H1 (cell line): ENCODE measurements at regions not wholly inside any gene's neighbourhood (a gene's known extent, or its start where the extent isn't known, plus 50 kb on each side); places are given as distances from the start of the nearest gene placed in this dataset.

Source experiments
- CTCF ChIA-PET: fragments of 300-600 bp; sonication (Branson Sonifier 250); formaldehyde crosslinking; loops from one replicate; lab custom pipeline; 2021; ENCODE audit not compliant: partially characterized antibody; lab: Charles Lee
- POLR2A ChIA-PET: fragments of 300-600 bp; sonication (Branson Sonifier 250); formaldehyde crosslinking; loops from one replicate; lab custom pipeline; 2021; ENCODE audit warnings: inconsistent platforms; ENCODE audit not compliant: partially characterized antibody; lab: Charles Lee
- DNase-seq, 2 experiments: peaks; one replicate each; pipeline versions ENCODE4 v3.0.0 to v3.0.0-alpha.2; 2010 to 2022; ENCODE audit warnings: low spot score in 2 of 2, low read depth in 1 of 2, mixed read lengths in 1 of 2
- FAIRE-seq: peaks from 2 replicates; lab custom pipeline; 2011; peaks lifted over from hg19 to GRCh38; lab: Jason Lieb, UNC
- H2AFZ ChIP-seq: 2 replicates; pipeline ENCODE4 v1.8.1; 2012; ENCODE audit warnings: low read length, inconsistent platforms
- H2AK5ac ChIP-seq: 2 replicates; pipeline ENCODE4 v1.6.1; 2013; ENCODE audit warnings: low read depth, low read length
- H2BK120ac ChIP-seq: replicated peaks from 2 replicates; pipeline ENCODE3; 2013; ENCODE audit warnings: low read depth, low read length, inconsistent platforms
- H2BK12ac ChIP-seq: 2 replicates; pipeline ENCODE4 v1.6.1; 2013; ENCODE audit warnings: low read depth, low read length
- H2BK15ac ChIP-seq: 2 replicates; pipeline ENCODE4 v1.6.1; 2013; ENCODE audit warnings: low read length
- H2BK20ac ChIP-seq: 2 replicates; pipeline ENCODE4 v1.6.1; 2013; ENCODE audit warnings: low read length
- H2BK5ac ChIP-seq: 2 replicates; pipeline ENCODE4 v1.6.1; 2013; ENCODE audit warnings: low read depth, low read length
- H3K14ac ChIP-seq: 2 replicates; pipeline ENCODE4 v1.6.1; 2013; ENCODE audit warnings: inconsistent platforms; ENCODE audit not compliant: insufficient read length
- H3K18ac ChIP-seq: 2 replicates; pipeline ENCODE4 v1.6.1; 2013; ENCODE audit warnings: low read length; ENCODE audit errors: extremely low read depth
- H3K23ac ChIP-seq: 2 replicates; pipeline ENCODE4 v1.6.1; 2013; ENCODE audit warnings: inconsistent platforms; ENCODE audit not compliant: insufficient read length
- H3K23me2 ChIP-seq: 2 replicates; pipeline ENCODE4 v1.6.1; 2013; ENCODE audit warnings: low read depth, low read length
- H3K27ac ChIP-seq: 2 replicates; pipeline ENCODE4 v1.6.1; 2011; ENCODE audit warnings: low read depth, low read length, inconsistent platforms
- H3K27me3 ChIP-seq, 4 experiments: replicated peaks in 1 of 4; 1 replicate in 1 of 4; 2 replicates in 3 of 4; pipeline versions ENCODE4 v1.6.1 to v1.8.1; 2011 to 2013; ENCODE audit warnings: low read length in 3 of 4, mild to moderate bottlenecking in 3 of 4, inconsistent platforms in 2 of 4, mixed read lengths in 2 of 4, moderate library complexity in 1 of 4; ENCODE audit not compliant: control insufficient read depth in 3 of 4, insufficient read depth in 3 of 4; ENCODE audit errors: extremely low read depth in 1 of 4
- H3K36me3 ChIP-seq, 4 experiments: 2 replicates each; pipeline versions ENCODE4 v1.6.1 to v1.8.1; 2011 to 2013; ENCODE audit warnings: mild to moderate bottlenecking in 4 of 4, low read length in 3 of 4, moderate library complexity in 2 of 4, control low read depth in 1 of 4, inconsistent platforms in 1 of 4; ENCODE audit not compliant: insufficient read depth in 4 of 4, control insufficient read depth in 2 of 4
- H3K4ac ChIP-seq: replicated peaks from 2 replicates; pipeline ENCODE3; 2013; ENCODE audit warnings: low read length, low read depth, mixed read lengths, inconsistent platforms; ENCODE audit not compliant: insufficient read length
- H3K4me1 ChIP-seq, 4 experiments: replicated peaks in 1 of 4; 1 replicate in 1 of 4; 2 replicates in 3 of 4; pipeline versions ENCODE4 v1.6.1 to v1.8.1; 2011 to 2013; ENCODE audit warnings: low read length in 3 of 4, inconsistent platforms in 2 of 4, mixed read lengths in 1 of 4; ENCODE audit not compliant: insufficient read depth in 4 of 4, control insufficient read depth in 3 of 4
- H3K4me2 ChIP-seq, 2 experiments: 2 replicates each; pipeline versions ENCODE4 v1.6.1 to v1.8.1; 2011 to 2013; ENCODE audit warnings: low read depth in 2 of 2, low read length in 2 of 2, control low read depth in 1 of 2, inconsistent platforms in 1 of 2, mild to moderate bottlenecking in 1 of 2; ENCODE audit not compliant: insufficient read depth in 1 of 2
- H3K4me3 ChIP-seq, 4 experiments: fragments of 200-600, 300-600 bp in 1 of 4; sonication (generic), shearing (Covaris generic), sonication (Bioruptor Twin) in 1 of 4; 2 replicates each; pipeline versions ENCODE4 v1.5.1 to v1.8.1; 2011 to 2016; ENCODE audit warnings: low read length in 4 of 4, low read depth in 3 of 4, control low read depth in 2 of 4, inconsistent platforms in 2 of 4, mild to moderate bottlenecking in 2 of 4, mixed read lengths in 1 of 4, moderate library complexity in 1 of 4; ENCODE audit not compliant: insufficient read depth in 2 of 4; ENCODE audit errors: extremely low read depth in 1 of 4
- H3K56ac ChIP-seq: replicated peaks from 2 replicates; pipeline ENCODE3; 2013; ENCODE audit warnings: low read depth, mild to moderate bottlenecking, mixed read lengths, low read length, inconsistent platforms; ENCODE audit not compliant: insufficient read length
- H3K79me1 ChIP-seq: 2 replicates; pipeline ENCODE4 v1.6.1; 2013; ENCODE audit warnings: low read depth, low read length, control low read depth
- H3K79me2 ChIP-seq, 2 experiments: 2 replicates each; pipeline versions ENCODE4 v1.6.1 to v1.8.1; 2012 to 2013; ENCODE audit warnings: low read length in 2 of 2, mild to moderate bottlenecking in 2 of 2, inconsistent platforms in 1 of 2; ENCODE audit not compliant: insufficient read depth in 2 of 2, control insufficient read depth in 1 of 2
- H3K9ac ChIP-seq, 4 experiments: replicated peaks in 1 of 4; 1 replicate in 1 of 4; 2 replicates in 3 of 4; pipeline versions ENCODE4 v1.6.1 to v1.8.1; 2011 to 2013; ENCODE audit warnings: low read depth in 3 of 4, low read length in 3 of 4, control low read depth in 2 of 4, mild to moderate bottlenecking in 2 of 4, moderate library complexity in 2 of 4, inconsistent platforms in 1 of 4; ENCODE audit errors: extremely low read depth in 1 of 4
- H3K9me3 ChIP-seq, 2 experiments: 2 replicates each; pipeline versions ENCODE4 v1.6.1 to v1.8.1; 2012 to 2013; ENCODE audit warnings: mild to moderate bottlenecking in 2 of 2, moderate library complexity in 2 of 2, control low read depth in 1 of 2, inconsistent platforms in 1 of 2, low read depth in 1 of 2, low read length in 1 of 2, mixed read lengths in 1 of 2; ENCODE audit not compliant: insufficient read depth in 2 of 2
- H4K20me1 ChIP-seq, 2 experiments: replicated peaks in 1 of 2; 2 replicates each; pipeline versions ENCODE3 to v1.8.1; 2011 to 2013; ENCODE audit warnings: inconsistent platforms in 2 of 2, low read length in 2 of 2, mild to moderate bottlenecking in 1 of 2; ENCODE audit not compliant: insufficient read depth in 2 of 2, control insufficient read depth in 1 of 2
- H4K5ac ChIP-seq: 2 replicates; pipeline ENCODE4 v1.6.1; 2013; ENCODE audit warnings: low read length, low read depth, mixed read lengths, inconsistent platforms; ENCODE audit not compliant: insufficient read length
- H4K8ac ChIP-seq: 2 replicates; pipeline ENCODE4 v1.8.0; 2013; ENCODE audit warnings: mild to moderate bottlenecking, moderate library complexity, low read length, inconsistent platforms; ENCODE audit not compliant: insufficient read depth; ENCODE audit errors: extremely low read depth
- H4K91ac ChIP-seq: replicated peaks from 2 replicates; pipeline ENCODE3; 2013; ENCODE audit warnings: low read length, mixed read lengths, inconsistent platforms; ENCODE audit not compliant: insufficient read length
- CBX5 ChIP-seq: fragments of 300-800, 300-1000 bp; sonication (generic); IDR thresholded peaks from 2 replicates; pipeline ENCODE4 v1.7.1; 2016; ENCODE audit warnings: antibody characterized with exemption, low read length, low read depth
- CHD1 ChIP-seq: IDR thresholded peaks from 2 replicates; pipeline ENCODE4 v1.6.1; 2012; ENCODE audit warnings: low read depth, low read length, improper control_type of control experiment
- CTBP2 ChIP-seq: IDR thresholded peaks from 2 replicates; pipeline ENCODE4 v1.7.0; 2011; ENCODE audit warnings: borderline replicate concordance, mild to moderate bottlenecking, moderate library complexity, mixed read lengths, low read length; ENCODE audit not compliant: insufficient read depth, insufficient read length
- JUN ChIP-seq: IDR thresholded peaks from 2 replicates; pipeline ENCODE4 v1.6.1; 2011; ENCODE audit warnings: low read depth, mild to moderate bottlenecking, improper control_type of control experiment, low read length
- KDM5A ChIP-seq: fragments of 200-600 bp; IDR thresholded peaks from 2 replicates; pipeline ENCODE4 v1.7.1; 2012; ENCODE audit warnings: mild to moderate bottlenecking, low read length, inconsistent platforms, mixed read lengths
- MAX ChIP-seq: IDR thresholded peaks from 2 replicates; pipeline ENCODE4 v1.6.1; 2012; ENCODE audit warnings: inconsistent platforms
- NANOG ChIP-seq: IDR thresholded peaks from 2 replicates; pipeline ENCODE4 v1.6.1; 2011; ENCODE audit warnings: low read length, low read depth, mild to moderate bottlenecking, inconsistent platforms; ENCODE audit not compliant: insufficient read depth, poor library complexity, severe bottlenecking
- POLR2AphosphoS5 ChIP-seq: IDR thresholded peaks from 2 replicates; pipeline ENCODE4 v1.6.1; 2011; ENCODE audit warnings: low read depth, low read length
- RBBP5 ChIP-seq: IDR thresholded peaks from 2 replicates; pipeline ENCODE4 v1.7.1; 2012; ENCODE audit warnings: low read depth, mild to moderate bottlenecking, inconsistent platforms, low read length, moderate library complexity, borderline replicate concordance
- SAP30 ChIP-seq: fragments of 300-600 bp; sonication (generic); IDR thresholded peaks from 2 replicates; pipeline ENCODE4 v1.7.1; 2012; ENCODE audit warnings: low read length, moderate library complexity, mild to moderate bottlenecking, inconsistent platforms; ENCODE audit not compliant: insufficient read depth, insufficient replicate concordance
- SIN3A ChIP-seq, 2 experiments: IDR thresholded peaks in 1 of 2; conservative IDR thresholded peaks in 1 of 2; 2 replicates each; pipeline ENCODE4 v1.6.1; 2011 to 2012; ENCODE audit warnings: low read length in 2 of 2, improper control_type of control experiment in 1 of 2, low read depth in 1 of 2, mild to moderate bottlenecking in 1 of 2
- SIRT6 ChIP-seq: IDR thresholded peaks from one replicate; pipeline ENCODE4 v1.7.1; 2012; ENCODE audit warnings: low read length, inconsistent platforms
- SP2 ChIP-seq: IDR thresholded peaks from 2 replicates; pipeline ENCODE4 v1.6.1; 2012; ENCODE audit warnings: mild to moderate bottlenecking, low read length, inconsistent platforms
- SP4 ChIP-seq: IDR thresholded peaks from 2 replicates; pipeline ENCODE4 v1.6.1; 2012; ENCODE audit warnings: low read length, inconsistent platforms
- TAF7 ChIP-seq: optimal IDR thresholded peaks from 2 replicates; pipeline ENCODE3; 2011; ENCODE audit warnings: low read depth, mild to moderate bottlenecking, inconsistent platforms, low read length, moderate library complexity, borderline replicate concordance
- YY1 ChIP-seq: IDR thresholded peaks from 2 replicates; pipeline ENCODE4 v1.6.1; 2011; ENCODE audit warnings: low read depth, mild to moderate bottlenecking, low read length
- WGBS, 2 experiments: shearing (Covaris generic) in 1 of 2; methylation state at CpG; one replicate each; pipeline versions ENCODE4 v1.1.6 to v1.1.7; 2013 to 2015; ENCODE audit warnings: low lambda C conversion rate in 2 of 2, mixed read lengths in 2 of 2, inconsistent platforms in 1 of 2, low coverage in 1 of 2, missing lambda C conversion rate in 1 of 2; ENCODE audit not compliant: insufficient replicate concordance in 2 of 2, insufficient coverage in 1 of 2, insufficient read length in 1 of 2; ENCODE audit errors: extremely low coverage in 1 of 2, missing lambda C conversion rate in 1 of 2; 5-methylcytosine and 5-hydroxymethylcytosine counted together

- H4K20me1 ChIP-seq = no peaks in the 10 kb centered on the region
- H3K27ac ChIP-seq = no peak overlapping the region
- no peaks in the 10 kb centered on the region for H3K79me2 ChIP-seq
- FAIRE-seq = no peak
- WGBS, 2 experiments = 90% methylated on average over 12 of the region's 12 CpGs; no CpG with 5 or more reads in 1 of the 2 experiments
- no peaks in the 10 kb centered on the region for H3K79me1 ChIP-seq
- ChIA-PET CTCF (interaction anchor here (0.6 kb wide), 1 partner anchor 128 kb away, joined by 3 read pairs; no protein-coding TSS in a partner anchor), POLR2A (no interaction called here)
- no peak overlapping the region for H3K18ac ChIP-seq
- H2BK12ac ChIP-seq = no peak overlapping the region
- H3K4me3 ChIP-seq = no peak overlapping the region
- H3K23me2 ChIP-seq = no peaks in the 10 kb centered on the region
- H3K9me3 ChIP-seq = no peaks in the 10 kb centered on the region
- H3K56ac ChIP-seq = no peak overlapping the region
- H3K4me1 ChIP-seq = no peaks in the 10 kb centered on the region
- no peak overlapping the region for H2BK5ac ChIP-seq
- no peaks in the 10 kb centered on the region for H3K27me3 ChIP-seq
- H2AK5ac ChIP-seq = no peak overlapping the region
- no peak overlapping the region for H4K5ac ChIP-seq
- H3K14ac ChIP-seq = no peak overlapping the region
- no peak overlapping the region for H4K8ac ChIP-seq
- H2BK20ac ChIP-seq = no peak overlapping the region
- no peak overlapping the region for H2BK120ac ChIP-seq
- no peak overlapping the region for H2BK15ac ChIP-seq
- H3K9ac ChIP-seq = no peak overlapping the region
- no peak overlapping the region for H3K4ac ChIP-seq
- DNase-seq = no peak
- H4K91ac ChIP-seq = no peak overlapping the region
- H3K23ac ChIP-seq = no peak overlapping the region
- no peaks in the 10 kb centered on the region for H3K36me3 ChIP-seq
- H3K4me2 ChIP-seq = no peak overlapping the region
- no peak overlapping the region for H2AFZ ChIP-seq
- no peak for TF ChIP-seq JUN
- no peak for TF ChIP-seq MAX
- TF ChIP-seq CHD1 = no peak
- TF ChIP-seq POLR2AphosphoS5 = no peak
- TF ChIP-seq SAP30 = no peak
- no peak for TF ChIP-seq SP2
- no peak for TF ChIP-seq RBBP5
- TF ChIP-seq KDM5A = no peak
- TF ChIP-seq TAF7 = no peak
- no peak for TF ChIP-seq SIN3A (conservative IDR thresholded peaks at IDR 0.05 in 1 of 2, IDR thresholded peaks at IDR 0.05 in 1 of 2; ENCODE audit: low read depth in 1 of 2, low read length in 2 of 2)
- TF ChIP-seq CTBP2 = no peak
- TF ChIP-seq NANOG = no peak
- TF ChIP-seq SIRT6 = no peak
- TF ChIP-seq CBX5 = no peak
- TF ChIP-seq YY1 = no peak
- TF ChIP-seq SP4 = no peak
These were observed 220.2 kb downstream of the NDUFA10 start for GRCh38 chr2:239805043-239805329.
